ENCODE measurements at regions not wholly inside any gene's neighbourhood (a gene's known extent, or its start where the extent isn't known, plus 50 kb on each side); places are given as distances from the start of the nearest gene placed in this dataset.
"Not testable (repeated sequence)": the region's sequence is repeated elsewhere in the genome, so short reads cannot be mapped to it uniquely, and the experiment has no call there.

GRCh38 chr18:70535041-70535440, 246.2 kb downstream of the SOCS6 start (continued):
- TF ChIP-seq STAT6 (CRISPR knock-in tag; conservative IDR thresholded peaks at IDR 0.05; ENCODE audit: low read depth) (no peak), RORB (CRISPR knock-in tag; IDR thresholded peaks at IDR 0.05) (no peak), FOXK1 (CRISPR knock-in tag; IDR thresholded peaks at IDR 0.05) (no peak), FOXP4 (CRISPR knock-in tag; IDR thresholded peaks at IDR 0.05) (no peak), HMGA2 (CRISPR knock-in tag; IDR thresholded peaks at IDR 0.05) (no peak), NR2C2 (CRISPR knock-in tag; IDR thresholded peaks at IDR 0.05) (no peak), NFE2L1 (CRISPR knock-in tag; IDR thresholded peaks at IDR 0.05) (no peak), CREM (CRISPR knock-in tag; IDR thresholded peaks at IDR 0.05) (no peak), KAT7 (CRISPR knock-in tag; IDR thresholded peaks at IDR 0.05; ENCODE audit: borderline replicate concordance) (no peak), FOXP1 (CRISPR knock-in tag; IDR thresholded peaks at IDR 0.05; ENCODE audit: borderline replicate concordance) (no peak), SMAD3 (CRISPR knock-in tag; IDR thresholded peaks at IDR 0.05; ENCODE audit: borderline replicate concordance) (no peak), E2F4 (CRISPR knock-in tag; IDR thresholded peaks at IDR 0.05; ENCODE audit: borderline replicate concordance, low read depth) (no peak), E2F1 (CRISPR knock-in tag; IDR thresholded peaks at IDR 0.05) (no peak)

- H3K4me1 Mint-ChIP-seq, result not testable (repeated sequence)
- H3K9me3 Mint-ChIP-seq, result peaks cover 88% of the 10 kb centered on the region
These were observed 236.5 kb downstream of the SOCS6 start for GRCh38 chr18:70525322-70525721.

GRCh38 chr18:70523792-70524182, 234.9 kb downstream of the SOCS6 start:
- ChIA-PET POLR2A (no interaction called here), CTCF (no interaction called here)
- Mint-ChIP-seq H3K4me3 (no peak overlapping the region), H3K36me3 (peaks cover 66% of the 10 kb centered on the region), H3K27me3 (ENCODE audit: low read depth) (peaks cover 4% of the 10 kb centered on the region), H3K4me1 (no peaks in the 10 kb centered on the region), H3K9me3 (peaks cover 85% of the 10 kb centered on the region), H3K27ac (no peak overlapping the region)
- ATAC-seq, result no peak
- DNase-seq (ENCODE audit: low spot score), result no peak
- TF ChIP-seq SMAD3 (CRISPR knock-in tag; IDR thresholded peaks at IDR 0.05; ENCODE audit: borderline replicate concordance) (no peak), SP1 (CRISPR knock-in tag; conservative IDR thresholded peaks at IDR 0.05) (no peak), FOXP4 (CRISPR knock-in tag; IDR thresholded peaks at IDR 0.05) (no peak), TEAD4 (CRISPR knock-in tag; IDR thresholded peaks at IDR 0.05) (no peak), TP53 (CRISPR knock-in tag; IDR thresholded peaks at IDR 0.05) (no peak), CTCF (IDR thresholded peaks at IDR 0.05) (no peak), ZNF317 (CRISPR knock-in tag; IDR thresholded peaks at IDR 0.05; ENCODE audit: borderline replicate concordance, low read depth) (no peak), ZBTB21 (CRISPR knock-in tag; IDR thresholded peaks at IDR 0.05; ENCODE audit: borderline replicate concordance) (no peak), MLX (CRISPR knock-in tag; IDR thresholded peaks at IDR 0.05) (no peak), SMAD4 (CRISPR knock-in tag; IDR thresholded peaks at IDR 0.05) (no peak), E2F4 (CRISPR knock-in tag; IDR thresholded peaks at IDR 0.05; ENCODE audit: borderline replicate concordance, low read depth) (no peak)

More at GRCh38 chr18:70525322-70525721, 236.5 kb downstream of the SOCS6 start:
- peaks cover 69% of the 10 kb centered on the region for H3K36me3 Mint-ChIP-seq
- DNase-seq (ENCODE audit: low spot score); H3K27ac Mint-ChIP-seq; ATAC-seq; CTCF ChIA-PET; H3K4me3 Mint-ChIP-seq; POLR2A ChIA-PET; H3K27me3 Mint-ChIP-seq (ENCODE audit: low read depth): not testable (repeated sequence)
